ENCODE measurements at regions not wholly inside any gene's neighbourhood (a gene's known extent, or its start where the extent isn't known, plus 50 kb on each side); places are given as distances from the start of the nearest gene placed in this dataset.

DNA sequence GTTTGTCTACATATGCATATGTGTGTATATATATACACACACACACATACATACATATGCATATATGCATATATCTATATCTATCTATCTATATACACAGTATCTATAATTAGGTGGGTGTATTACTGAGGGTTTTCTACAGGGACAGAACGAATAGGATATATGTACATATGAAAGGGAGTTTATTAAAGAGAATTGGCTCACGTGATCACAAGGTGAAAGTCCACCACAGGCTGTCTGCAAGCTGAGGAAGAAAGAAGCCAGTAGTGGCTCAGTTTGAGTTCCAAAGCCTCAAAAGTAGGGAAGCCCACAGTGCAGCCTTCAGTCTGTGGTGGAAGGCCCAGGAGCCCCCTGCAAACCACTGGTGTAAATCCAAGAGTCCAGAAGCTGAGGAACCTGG lies 756.0 kb upstream of the ACVR2A start:
- TF ChIP-seq POLR2A (IDR thresholded peaks at IDR 0.05), result no peak
- TF ChIP-seq, protein P1, sequence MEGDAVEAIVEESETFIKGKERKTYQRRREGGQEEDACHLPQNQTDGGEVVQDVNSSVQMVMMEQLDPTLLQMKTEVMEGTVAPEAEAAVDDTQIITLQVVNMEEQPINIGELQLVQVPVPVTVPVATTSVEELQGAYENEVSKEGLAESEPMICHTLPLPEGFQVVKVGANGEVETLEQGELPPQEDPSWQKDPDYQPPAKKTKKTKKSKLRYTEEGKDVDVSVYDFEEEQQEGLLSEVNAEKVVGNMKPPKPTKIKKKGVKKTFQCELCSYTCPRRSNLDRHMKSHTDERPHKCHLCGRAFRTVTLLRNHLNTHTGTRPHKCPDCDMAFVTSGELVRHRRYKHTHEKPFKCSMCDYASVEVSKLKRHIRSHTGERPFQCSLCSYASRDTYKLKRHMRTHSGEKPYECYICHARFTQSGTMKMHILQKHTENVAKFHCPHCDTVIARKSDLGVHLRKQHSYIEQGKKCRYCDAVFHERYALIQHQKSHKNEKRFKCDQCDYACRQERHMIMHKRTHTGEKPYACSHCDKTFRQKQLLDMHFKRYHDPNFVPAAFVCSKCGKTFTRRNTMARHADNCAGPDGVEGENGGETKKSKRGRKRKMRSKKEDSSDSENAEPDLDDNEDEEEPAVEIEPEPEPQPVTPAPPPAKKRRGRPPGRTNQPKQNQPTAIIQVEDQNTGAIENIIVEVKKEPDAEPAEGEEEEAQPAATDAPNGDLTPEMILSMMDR (IDR thresholded peaks at IDR 0.05), result no peak
- no peak for DNase-seq
- Histone ChIP-seq H3K27me3 (no peaks in the 10 kb centered on the region), H3K36me3 (no peaks in the 10 kb centered on the region), H3K9me3 (no peaks in the 10 kb centered on the region), H3K4me3 (no peak overlapping the region), H3K4me1 (no peaks in the 10 kb centered on the region), H3K27ac (no peak overlapping the region)

DNA sequence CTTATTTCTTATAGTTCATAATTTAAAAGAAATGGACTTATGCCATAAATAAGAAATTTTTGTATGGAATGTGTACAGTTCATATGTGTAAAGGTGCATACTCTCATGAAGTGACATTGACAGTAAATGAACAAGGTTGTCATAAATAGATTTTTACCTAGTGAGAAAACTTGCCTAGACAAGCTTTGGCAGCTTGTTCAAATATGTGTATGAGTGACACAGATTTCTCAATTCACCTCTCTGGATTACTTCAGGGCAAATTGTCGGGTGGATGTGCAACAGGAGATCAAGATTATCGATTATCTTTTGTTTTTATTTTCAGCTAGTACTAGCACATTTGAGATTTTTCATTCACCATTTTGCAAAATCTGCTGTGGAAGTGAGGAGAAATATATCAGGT lies 758.1 kb upstream of the ACVR2A start:
- H3K27ac ChIP-seq, result no peak overlapping the region
- H3K27me3 ChIP-seq, result no peaks in the 10 kb centered on the region
- H3K4me1 ChIP-seq, result no peaks in the 10 kb centered on the region
- TF ChIP-seq, protein P1 (IDR thresholded peaks at IDR 0.05), result no peak
- no peak for TF ChIP-seq POLR2A (IDR thresholded peaks at IDR 0.05)
- H3K9me3 ChIP-seq, result no peaks in the 10 kb centered on the region
- DNase-seq, result no peak
- H3K4me3 ChIP-seq, result no peak overlapping the region
- H3K36me3 ChIP-seq, result no peaks in the 10 kb centered on the region

DNA sequence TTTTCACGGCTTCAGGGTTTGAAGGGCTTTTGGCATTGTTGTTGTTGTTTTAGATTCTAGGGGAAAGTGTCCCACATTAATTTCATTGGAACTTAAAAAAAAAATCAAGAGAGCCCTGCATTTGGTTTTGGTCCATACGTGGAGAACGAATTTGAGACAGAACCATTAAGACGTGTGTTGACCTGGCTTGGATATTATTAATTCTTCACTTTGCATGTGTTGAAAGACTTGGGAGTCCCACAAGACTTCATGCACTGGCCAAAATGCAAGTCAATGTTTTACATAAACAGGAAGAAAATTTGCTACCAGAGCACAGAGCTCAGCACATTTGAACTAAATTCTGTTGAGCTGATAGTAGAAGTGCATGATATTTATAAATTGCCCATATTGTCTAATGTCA lies 761.2 kb upstream of the ACVR2A start:
- no peak for DNase-seq
- Histone ChIP-seq H3K36me3 (no peaks in the 10 kb centered on the region), H3K4me1 (no peaks in the 10 kb centered on the region), H3K27ac (no peak overlapping the region), H3K4me3 (no peak overlapping the region), H3K9me3 (no peaks in the 10 kb centered on the region), H3K27me3 (no peaks in the 10 kb centered on the region)
- TF ChIP-seq POLR2A (IDR thresholded peaks at IDR 0.05), result no peak
- TF ChIP-seq, protein P1 (IDR thresholded peaks at IDR 0.05), result no peak

DNA sequence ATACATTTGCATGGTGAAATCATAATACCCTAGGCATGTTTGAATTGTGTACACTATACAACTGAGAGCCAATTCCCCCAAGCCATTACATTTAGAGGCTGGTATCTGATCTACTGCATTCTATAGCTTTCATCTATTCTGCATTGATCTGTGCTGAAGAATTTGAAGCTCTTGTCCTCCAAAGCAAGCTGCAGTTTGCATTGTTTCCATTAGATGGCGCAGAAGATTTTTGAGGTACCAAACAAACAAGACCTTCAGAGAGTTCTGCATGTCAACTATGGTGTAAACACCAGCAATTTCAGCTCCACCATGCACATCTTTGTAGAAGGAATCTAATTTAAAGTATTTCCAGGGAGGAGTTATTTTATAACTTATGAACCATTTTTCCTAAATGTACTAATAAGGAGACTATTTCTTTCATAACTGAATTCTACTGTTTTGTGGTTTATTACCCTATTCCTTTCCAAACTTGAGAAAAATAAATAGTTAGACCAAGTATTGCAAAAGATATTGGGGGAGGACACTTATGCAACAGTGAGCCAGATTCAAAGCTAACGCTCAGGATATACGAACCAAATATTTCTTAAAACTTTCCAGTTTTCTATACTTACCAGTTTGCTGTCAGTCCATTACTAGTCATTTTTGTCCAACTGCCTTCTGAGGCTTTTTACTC lies 761.8 kb upstream of the ACVR2A start:
- no peaks in the 10 kb centered on the region for H3K36me3 ChIP-seq
- no peaks in the 10 kb centered on the region for H3K27me3 ChIP-seq
- H3K4me1 ChIP-seq, result no peaks in the 10 kb centered on the region
- H3K4me3 ChIP-seq, result no peak overlapping the region
- no peak overlapping the region for H3K27ac ChIP-seq
- DNase-seq, result peak in 2 of 3 donors; percentile 18 to 82
- TF ChIP-seq POLR2A (IDR thresholded peaks at IDR 0.05), result no peak
- TF ChIP-seq, protein P1 (IDR thresholded peaks at IDR 0.05), result peak; percentile 36 to 93 (median 80)
- no peaks in the 10 kb centered on the region for H3K9me3 ChIP-seq

DNA sequence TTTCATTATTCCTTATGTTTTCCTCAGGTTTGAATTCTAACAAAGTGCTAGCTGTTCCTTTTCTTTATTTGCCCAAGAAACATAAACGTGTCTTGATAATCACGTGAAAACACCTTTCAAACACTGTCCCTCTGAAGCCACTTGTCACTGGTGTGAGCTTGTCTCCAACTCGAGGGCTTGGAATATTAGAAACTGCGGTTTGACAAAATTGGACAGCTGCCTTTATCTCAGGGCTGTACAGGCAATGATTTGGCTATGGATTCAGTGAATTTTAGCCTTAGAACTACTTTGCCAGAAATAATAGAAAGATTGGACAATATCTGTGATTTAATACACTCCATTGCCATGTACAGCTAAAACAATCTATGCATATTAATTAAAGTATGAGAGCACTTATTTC lies 763.0 kb upstream of the ACVR2A start:
- no peak overlapping the region for H3K27ac ChIP-seq
- DNase-seq, result no peak
- TF ChIP-seq, protein P1 (IDR thresholded peaks at IDR 0.05), result no peak
- TF ChIP-seq POLR2A (IDR thresholded peaks at IDR 0.05), result no peak

DNA sequence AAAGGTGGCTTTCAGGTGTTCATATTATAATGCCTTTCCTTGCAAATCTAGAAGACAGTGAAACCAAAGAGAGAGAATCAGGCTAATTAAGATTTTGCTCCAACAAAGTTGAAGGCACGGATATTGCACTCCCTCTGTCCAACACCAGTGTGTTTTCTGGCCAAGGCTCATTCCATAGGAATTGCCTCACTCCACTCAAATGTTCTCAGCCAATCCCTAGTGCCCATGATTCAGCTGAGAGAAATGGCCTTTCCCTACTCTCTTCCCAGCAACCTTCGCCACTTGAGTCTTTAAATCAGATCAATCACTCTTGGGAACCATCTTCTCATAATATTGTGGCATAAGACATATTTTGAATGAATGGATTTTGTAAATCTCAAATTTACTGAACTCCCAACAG lies 768.2 kb upstream of the ACVR2A start:
- DNase-seq, result no peak
- Histone ChIP-seq H3K36me3 (no peaks in the 10 kb centered on the region), H3K4me3 (no peak overlapping the region), H3K27me3 (no peaks in the 10 kb centered on the region), H3K4me1 (no peaks in the 10 kb centered on the region), H3K27ac (no peak overlapping the region), H3K9me3 (no peaks in the 10 kb centered on the region)
- no peak for TF ChIP-seq POLR2A (IDR thresholded peaks at IDR 0.05)

More for the DNA sequence above, 763.0 kb upstream of the ACVR2A start:
- Histone ChIP-seq H3K36me3 (no peaks in the 10 kb centered on the region), H3K4me1 (no peaks in the 10 kb centered on the region), H3K4me3 (no peak overlapping the region), H3K9me3 (no peaks in the 10 kb centered on the region), H3K27me3 (no peaks in the 10 kb centered on the region)

Measured in Peyer's patch (tissue), 4 donors.